ENCODE measurements at regions not wholly inside any gene's neighbourhood (a gene's known extent, or its start where the extent isn't known, plus 50 kb on each side); places are given as distances from the start of the nearest gene placed in this dataset.

DNA sequence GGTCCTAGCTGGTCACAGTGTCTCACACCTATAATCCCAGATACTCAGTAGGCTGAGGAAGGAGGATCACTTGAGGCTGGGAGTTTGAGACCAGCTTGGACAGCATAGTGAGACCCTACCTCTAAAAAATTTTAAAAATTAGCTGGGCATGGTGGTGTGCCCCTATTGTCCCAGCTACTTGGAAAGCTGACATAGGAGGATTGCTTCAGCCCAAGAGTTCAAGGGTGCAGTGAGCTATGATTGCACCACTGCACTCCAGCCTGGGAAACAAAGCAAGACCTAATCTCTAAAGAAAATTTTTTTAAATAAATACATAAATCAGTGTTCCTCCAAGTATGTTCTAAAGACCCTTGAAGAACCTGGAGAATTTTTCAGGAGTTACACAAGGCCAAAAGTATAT lies 50.6 kb upstream of the GNAO1 start:
- DNase-seq = no peak

- DNase-seq = no peak
Measured at GRCh38 chr16:56137269-56137668, 54.0 kb upstream of the GNAO1 start.

DNA sequence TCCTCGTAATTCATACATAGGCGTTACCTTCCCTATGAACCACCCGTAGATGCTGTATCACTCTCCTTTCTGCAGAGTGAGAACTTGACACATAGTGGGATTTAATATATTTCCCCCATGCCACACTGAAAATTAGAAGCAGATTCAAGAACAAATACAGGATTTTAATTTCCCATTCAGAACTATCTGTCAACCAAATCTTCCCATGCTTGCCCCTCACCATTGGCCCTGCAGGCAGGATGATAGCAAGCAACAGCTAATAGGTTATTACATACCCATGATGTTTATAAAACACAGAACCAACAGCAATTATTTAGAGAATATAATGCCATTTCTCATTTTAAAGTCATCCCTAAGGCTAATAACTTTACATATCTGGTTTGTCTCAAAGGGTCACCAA lies 55.0 kb upstream of the GNAO1 start:
- DNase-seq = no peak

GRCh38 chr16:56134790-56135189 lies 56.5 kb upstream of the GNAO1 start:
- DNase-seq = no peak

DNA sequence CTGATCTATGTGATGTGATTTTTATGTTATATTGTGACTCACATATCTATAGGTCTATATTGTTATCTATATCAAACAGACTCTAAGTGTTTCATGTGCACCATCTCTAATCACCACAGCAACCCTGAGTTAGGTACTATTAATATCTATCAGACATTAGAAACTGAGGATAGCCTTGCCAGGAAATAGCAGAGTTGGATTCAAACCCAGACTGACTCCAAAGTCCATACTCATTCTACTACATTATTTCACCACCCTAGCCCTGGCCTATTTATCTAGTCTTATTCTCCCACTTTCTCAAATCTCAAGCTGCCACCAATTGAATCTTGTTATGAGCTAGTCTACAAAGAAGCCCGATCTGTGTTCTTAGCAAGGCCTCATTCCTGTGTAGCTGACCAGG lies 65.4 kb upstream of the GNAO1 start:
- DNase-seq = no peak

DNA sequence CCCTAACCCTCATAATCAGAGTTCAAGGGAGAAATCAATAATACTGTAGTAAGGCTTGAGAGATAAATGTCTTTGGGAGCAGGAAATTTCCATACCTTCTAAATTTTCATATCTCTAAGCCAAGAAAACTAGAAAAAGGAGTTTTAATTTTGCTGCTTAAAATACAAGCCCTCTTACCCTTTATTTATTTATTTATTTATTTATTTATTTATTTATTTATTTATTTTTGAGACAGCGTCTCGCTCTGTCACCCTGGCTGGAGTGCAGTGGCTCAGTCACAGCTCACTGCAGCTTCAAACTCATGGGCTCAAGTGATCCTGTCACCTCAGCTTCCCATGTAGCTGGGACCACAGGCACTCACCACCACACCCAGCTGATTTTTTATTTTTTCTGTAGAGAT lies 69.0 kb upstream of the GNAO1 start:
- no peak for DNase-seq

- no peak for DNase-seq
Measured at GRCh38 chr16:56121156-56121500, 70.2 kb upstream of the GNAO1 start.

DNA sequence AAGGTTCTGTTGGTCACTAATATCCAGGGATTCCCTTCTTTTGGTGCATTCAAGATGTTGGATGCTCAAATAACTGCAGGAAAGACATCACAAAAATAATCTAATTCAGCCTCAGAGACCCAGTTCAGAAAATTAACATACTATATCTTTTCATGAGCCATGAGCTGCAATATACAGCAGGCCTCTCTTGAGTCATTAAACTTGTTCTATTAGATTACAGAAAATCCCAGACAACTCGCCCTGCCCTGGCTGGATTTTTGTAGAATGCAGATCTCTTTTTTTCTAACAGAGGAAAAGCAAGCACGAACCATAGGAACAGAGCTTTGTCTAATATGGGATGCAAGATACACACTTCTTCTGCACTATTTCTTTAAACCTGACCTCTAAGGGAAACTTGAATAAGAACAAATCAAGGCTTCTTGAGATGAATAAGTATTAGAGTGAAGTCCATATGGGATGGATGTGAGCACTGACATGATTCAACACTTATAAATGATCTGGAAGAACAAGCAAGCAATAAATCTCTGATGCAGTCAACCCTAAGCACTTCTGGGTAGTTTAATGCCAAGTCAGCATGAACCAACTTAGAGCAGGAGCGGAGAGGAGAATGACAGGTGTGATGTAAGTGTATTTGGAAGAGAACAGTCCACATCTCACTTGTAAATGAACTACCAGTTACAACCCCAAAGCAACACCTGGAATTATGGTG lies 70.7 kb upstream of the GNAO1 start:
- DNase-seq = no peak

DNA sequence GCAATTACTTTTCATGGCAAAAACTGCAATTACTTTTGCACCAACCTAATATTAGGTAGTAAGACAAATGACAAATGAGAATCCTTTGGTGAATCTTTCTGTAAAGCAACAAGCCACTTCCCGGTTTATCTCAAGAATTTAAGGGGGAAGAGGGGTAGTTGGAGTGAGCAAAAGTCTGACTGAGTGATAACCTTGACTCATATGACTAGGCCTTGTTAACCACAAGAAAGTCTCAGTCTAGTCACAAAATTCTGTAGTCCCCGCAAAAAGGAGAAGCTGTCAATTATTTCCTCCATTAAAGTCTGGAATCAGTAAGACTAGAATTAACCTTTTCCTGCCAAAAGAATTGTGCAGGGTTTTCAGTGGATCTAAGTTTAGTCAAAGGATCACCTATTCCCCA lies 72.2 kb upstream of the GNAO1 start:
- DNase-seq = no peak

GRCh38 chr16:56116577-56116964 lies 74.7 kb upstream of the GNAO1 start:
- DNase-seq = no peak

DNA sequence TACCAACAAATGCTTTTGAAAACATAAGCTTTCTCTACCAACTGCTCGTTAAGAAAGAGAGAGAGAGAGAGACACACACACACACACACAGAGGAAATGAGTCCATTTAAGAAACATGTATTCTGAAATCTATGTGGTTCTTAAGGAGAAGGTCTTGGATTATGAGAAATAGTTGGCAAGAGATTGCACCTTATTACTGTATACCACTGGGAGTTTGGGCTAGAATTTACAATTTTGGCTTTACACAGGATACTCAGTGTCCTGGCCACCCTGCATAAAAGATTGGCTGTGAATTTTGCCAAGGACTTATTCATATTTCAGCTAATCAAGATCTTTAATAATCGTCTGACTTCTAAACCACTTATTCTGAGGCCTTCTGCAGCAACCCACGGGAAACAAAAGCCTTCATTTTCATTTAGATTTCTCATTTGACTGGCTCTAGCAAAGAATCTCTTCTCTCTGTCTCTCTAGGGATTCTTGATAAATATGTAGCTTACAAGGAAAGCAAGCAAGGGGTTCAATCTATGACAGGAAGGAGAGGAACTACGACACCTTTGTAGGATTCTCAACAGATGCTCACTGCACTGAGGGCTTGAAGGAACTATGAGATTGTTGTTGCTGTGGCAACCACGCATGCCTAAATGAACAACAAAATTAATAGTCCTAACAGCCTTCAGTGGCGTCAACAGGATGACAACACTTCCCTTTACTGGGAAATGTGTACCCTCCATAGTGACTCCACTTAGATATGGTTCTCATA lies 75.3 kb upstream of the GNAO1 start:
- DNase-seq = no peak

- no peak for DNase-seq
Measured at GRCh38 chr16:56113223-56113622, 78.1 kb upstream of the GNAO1 start.

DNA sequence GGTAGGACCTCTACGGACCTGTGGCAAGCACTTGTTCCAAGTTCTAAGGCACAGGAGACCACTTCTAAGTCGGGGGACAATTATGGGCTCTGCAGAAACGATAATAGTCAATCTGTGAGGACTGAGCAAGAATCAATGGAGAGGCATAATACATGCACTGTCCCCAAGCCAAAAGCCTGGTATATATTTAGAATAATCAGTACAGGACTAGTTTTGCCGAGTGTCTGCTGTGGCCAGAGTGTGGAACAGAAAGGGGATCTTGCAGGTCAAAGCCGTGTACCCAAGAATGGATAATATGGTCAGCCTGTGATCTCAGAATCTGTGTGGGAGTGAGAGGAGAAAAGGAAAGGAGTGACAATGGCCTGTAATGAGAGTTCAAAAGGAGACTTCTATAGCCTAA lies 80.2 kb upstream of the GNAO1 start:
- DNase-seq = no peak

GRCh38 chr16:56109994-56110393 lies 81.3 kb upstream of the GNAO1 start:
- no peak for DNase-seq

DNA sequence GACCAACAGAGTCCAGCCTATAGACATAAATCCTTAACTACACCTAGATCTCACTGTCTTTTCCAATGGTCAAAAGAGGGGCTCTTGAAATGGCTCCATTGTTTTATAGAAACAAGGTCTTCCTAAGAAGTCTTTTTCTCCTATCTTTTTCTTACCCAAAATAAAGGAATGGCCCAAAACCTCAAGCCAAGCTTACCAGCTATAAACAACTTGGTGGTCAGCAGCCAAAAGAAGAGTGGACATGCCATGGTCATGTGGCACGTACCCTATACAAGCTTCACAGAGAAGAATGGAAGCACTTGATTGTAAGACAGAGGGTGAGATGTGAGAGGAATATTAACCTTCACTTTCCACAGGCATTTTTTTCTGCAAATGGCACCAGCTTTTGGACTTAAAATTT lies 82.1 kb upstream of the GNAO1 start:
- DNase-seq = no peak

- DNase-seq = no peak
Measured at GRCh38 chr16:56108724-56109123, 82.6 kb upstream of the GNAO1 start.

- DNase-seq = no peak
Measured at GRCh38 chr16:56108056-56108471, 83.2 kb upstream of the GNAO1 start.

- DNase-seq = no peak
Measured at GRCh38 chr16:56106527-56106926, 84.8 kb upstream of the GNAO1 start.

DNA sequence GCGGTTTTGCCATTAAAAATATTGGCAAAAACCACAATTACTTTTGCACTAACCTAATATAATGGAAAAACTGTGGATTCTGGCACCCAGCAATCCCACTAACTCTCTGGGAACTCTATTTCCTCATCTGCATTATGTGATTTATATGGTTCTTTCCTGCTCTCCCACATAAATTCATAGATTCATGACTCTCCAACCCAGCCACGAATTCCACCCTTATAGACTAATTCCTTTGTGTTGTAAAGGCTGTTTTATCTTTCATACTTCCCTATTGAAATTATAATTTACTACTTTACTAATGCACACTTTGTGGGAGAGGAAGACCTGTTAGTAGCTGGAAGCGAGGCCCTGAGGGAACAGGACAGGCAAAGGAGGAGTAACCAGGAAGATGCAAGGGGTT lies 88.4 kb upstream of the GNAO1 start:
- DNase-seq = no peak

DNA sequence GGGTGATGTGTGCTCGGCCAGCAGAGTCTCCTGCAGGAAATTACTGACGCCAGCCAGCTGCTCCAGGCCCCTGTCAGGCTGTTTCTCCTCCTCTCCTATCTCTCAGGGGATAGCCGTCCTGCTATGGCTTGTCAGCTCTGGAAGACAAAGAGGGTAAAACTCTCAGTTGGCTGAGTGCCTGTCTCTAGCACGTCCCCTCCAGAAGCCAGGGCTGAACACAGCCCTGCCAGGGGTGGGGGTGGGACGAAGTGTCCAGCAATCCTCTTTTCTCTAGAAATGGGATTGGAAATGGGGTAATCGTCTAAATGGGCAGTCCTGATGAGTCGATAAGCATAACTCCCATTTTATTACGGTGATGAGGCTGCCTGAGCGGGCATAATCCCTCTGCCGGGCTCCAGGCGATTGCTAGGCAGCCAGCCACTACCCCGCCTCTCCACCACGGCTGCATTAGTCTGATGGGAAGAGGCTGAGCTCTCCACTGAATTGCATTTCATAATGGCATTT lies 89.1 kb upstream of the GNAO1 start:
- no peak for DNase-seq

DNA sequence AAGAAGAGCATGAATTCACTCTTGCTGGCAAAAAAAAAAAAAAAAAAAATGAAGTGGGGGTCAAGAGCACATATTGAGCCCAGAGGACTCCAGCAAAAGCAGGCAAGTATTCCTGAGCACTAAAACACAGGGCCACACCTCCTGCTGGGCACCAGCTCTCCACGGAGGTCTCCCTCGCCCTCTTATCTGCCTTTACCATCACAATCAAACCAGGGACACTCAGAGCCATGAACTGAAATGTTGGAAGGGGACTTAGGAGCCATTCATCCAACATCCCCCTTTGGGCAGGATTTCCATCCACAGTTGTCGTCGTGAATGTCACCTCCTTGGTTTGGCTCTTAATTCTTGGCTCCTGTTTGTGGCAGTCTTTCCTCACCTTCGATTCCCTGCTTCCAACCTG lies 89.8 kb upstream of the GNAO1 start:
- DNase-seq = no peak

GRCh38 chr16:56097306-56097705 lies 94.0 kb upstream of the GNAO1 start:
- no peak for DNase-seq

DNA sequence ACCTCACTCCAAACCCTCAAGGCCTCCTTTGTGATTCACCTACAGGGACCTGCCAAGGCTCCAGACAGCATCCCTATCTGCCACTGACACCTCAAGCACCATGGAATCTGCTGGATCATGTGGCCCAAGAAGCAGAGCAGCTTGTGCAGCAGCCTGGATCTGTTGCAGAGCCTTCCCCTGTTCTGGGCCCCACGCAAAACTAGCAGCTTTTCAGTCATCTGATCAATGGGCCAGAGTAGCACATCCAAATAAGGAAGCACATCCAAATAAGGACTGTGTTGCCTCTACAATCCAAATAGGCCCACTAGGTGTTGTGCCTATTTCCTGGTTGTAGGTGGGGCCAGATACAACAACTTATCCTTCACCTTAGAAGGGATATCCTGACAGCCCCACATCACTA lies 97.1 kb upstream of the GNAO1 start:
- DNase-seq = no peak

DNA sequence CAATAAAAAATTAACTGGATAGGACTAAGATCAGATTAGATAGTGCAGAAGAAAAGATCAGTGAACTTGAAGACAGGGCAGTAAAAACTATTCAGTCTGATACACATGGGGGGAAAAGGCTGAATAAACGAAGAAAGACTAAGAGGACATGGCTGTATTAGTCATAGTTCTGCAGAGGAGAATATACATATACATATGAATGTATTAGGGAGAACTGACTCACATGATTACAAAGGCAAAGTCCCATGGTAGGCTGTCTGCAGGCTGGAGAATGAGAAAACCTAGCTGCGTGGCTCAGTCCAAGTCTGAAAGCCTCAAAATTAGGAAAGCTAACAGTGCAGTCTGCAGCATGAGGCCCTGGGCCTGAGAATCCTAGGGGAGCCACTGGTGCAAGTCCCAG lies 98.2 kb upstream of the GNAO1 start:
- DNase-seq = no peak

GRCh38 chr16:56090076-56090475 lies 101.2 kb upstream of the GNAO1 start:
- no peak for DNase-seq

Measured in hematopoietic multipotent progenitor cell treated with erythropoietin and hydrocortisone succinate and interleukin-3 and kit ligand, for 8 days (in vitro differentiated cells).